Neutrophil (primary cell): ENCODE measurements at regions not wholly inside any gene's neighbourhood (a gene's known extent, or its start where the extent isn't known, plus 50 kb on each side); places are given as distances from the start of the nearest gene placed in this dataset.

Source experiments
- H3K27ac ChIP-seq: fragments of 200-600 bp; sonication (generic); 2 replicates; pipeline ENCODE4 v1.5.1; 2016; ENCODE audit warnings: mild to moderate bottlenecking, moderate library complexity
- H3K27me3 ChIP-seq: fragments of 200-600 bp; sonication (generic); 2 replicates; pipeline ENCODE4 v1.6.0; 2016; ENCODE audit warnings: mild to moderate bottlenecking
- H3K36me3 ChIP-seq: fragments of 200-600 bp; sonication (generic); 2 replicates; pipeline ENCODE4 v1.5.1; 2017
- H3K4me1 ChIP-seq, 2 experiments: fragments of 200-600 bp in 1 of 2; sonication (generic) in 1 of 2; 1 replicate in 1 of 2; 2 replicates in 1 of 2; pipeline versions ENCODE4 v1.5.1 to v1.6.1; 2013 to 2016; ENCODE audit warnings: low read depth in 1 of 2, low read length in 1 of 2, mild to moderate bottlenecking in 1 of 2, moderate library complexity in 1 of 2; ENCODE audit not compliant: control insufficient read depth in 1 of 2, insufficient read depth in 1 of 2
- H3K4me3 ChIP-seq, 2 experiments: fragments of 200-600 bp in 1 of 2; sonication (generic) in 1 of 2; 1 replicate in 1 of 2; 2 replicates in 1 of 2; pipeline ENCODE4 v1.5.1; 2013 to 2016; ENCODE audit warnings: low read depth in 1 of 2, low read length in 1 of 2, mild to moderate bottlenecking in 1 of 2, moderate library complexity in 1 of 2
- H3K9me3 ChIP-seq: fragments of 200-600 bp; sonication (generic); 2 replicates; pipeline ENCODE4 v1.5.1; 2016
- TF ChIP-seq, protein P1 (sequence below): fragments of 200-600 bp; sonication (generic); IDR thresholded peaks from 2 replicates; pipeline ENCODE4 v1.5.1; 2016; ENCODE audit warnings: antibody characterized with exemption

- Histone ChIP-seq H3K27me3 (no peaks in the 10 kb centered on the region), H3K27ac (no peak overlapping the region), H3K4me3 (no peak overlapping the region), H3K36me3 (no peaks in the 10 kb centered on the region), H3K9me3 (no peaks in the 10 kb centered on the region), H3K4me1 (no peaks in the 10 kb centered on the region)
- TF ChIP-seq, protein P1, sequence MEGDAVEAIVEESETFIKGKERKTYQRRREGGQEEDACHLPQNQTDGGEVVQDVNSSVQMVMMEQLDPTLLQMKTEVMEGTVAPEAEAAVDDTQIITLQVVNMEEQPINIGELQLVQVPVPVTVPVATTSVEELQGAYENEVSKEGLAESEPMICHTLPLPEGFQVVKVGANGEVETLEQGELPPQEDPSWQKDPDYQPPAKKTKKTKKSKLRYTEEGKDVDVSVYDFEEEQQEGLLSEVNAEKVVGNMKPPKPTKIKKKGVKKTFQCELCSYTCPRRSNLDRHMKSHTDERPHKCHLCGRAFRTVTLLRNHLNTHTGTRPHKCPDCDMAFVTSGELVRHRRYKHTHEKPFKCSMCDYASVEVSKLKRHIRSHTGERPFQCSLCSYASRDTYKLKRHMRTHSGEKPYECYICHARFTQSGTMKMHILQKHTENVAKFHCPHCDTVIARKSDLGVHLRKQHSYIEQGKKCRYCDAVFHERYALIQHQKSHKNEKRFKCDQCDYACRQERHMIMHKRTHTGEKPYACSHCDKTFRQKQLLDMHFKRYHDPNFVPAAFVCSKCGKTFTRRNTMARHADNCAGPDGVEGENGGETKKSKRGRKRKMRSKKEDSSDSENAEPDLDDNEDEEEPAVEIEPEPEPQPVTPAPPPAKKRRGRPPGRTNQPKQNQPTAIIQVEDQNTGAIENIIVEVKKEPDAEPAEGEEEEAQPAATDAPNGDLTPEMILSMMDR = no peak
Observed at GRCh38 chr1:87665151-87665550, 336.5 kb downstream of the LMO4 start.

DNA sequence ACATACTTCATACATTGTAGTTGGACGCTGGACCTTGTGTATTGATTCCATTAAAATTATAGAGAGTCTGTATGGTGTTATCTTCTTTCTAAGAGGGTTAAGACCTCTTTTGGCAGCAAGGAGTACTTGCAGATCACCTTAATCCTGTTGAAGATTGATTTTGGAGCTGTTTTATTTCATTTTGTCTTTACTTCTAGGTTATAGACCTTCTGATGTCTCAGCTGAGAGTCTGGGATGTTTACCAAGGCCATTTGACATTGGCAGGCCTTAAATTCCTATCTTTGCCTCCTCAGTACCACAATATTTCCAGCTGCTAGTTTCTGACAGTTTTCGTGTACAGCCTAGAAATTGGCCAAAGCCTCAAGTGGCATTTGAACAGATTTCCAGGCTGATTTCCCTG, 338.0 kb downstream of the LMO4 start:
- no peaks in the 10 kb centered on the region for H3K9me3 ChIP-seq
- no peaks in the 10 kb centered on the region for H3K27me3 ChIP-seq
- no peaks in the 10 kb centered on the region for H3K36me3 ChIP-seq
- no peak overlapping the region for H3K4me3 ChIP-seq
- no peaks in the 10 kb centered on the region for H3K4me1 ChIP-seq
- TF ChIP-seq, protein P1 = no peak
- H3K27ac ChIP-seq = no peak overlapping the region

DNA sequence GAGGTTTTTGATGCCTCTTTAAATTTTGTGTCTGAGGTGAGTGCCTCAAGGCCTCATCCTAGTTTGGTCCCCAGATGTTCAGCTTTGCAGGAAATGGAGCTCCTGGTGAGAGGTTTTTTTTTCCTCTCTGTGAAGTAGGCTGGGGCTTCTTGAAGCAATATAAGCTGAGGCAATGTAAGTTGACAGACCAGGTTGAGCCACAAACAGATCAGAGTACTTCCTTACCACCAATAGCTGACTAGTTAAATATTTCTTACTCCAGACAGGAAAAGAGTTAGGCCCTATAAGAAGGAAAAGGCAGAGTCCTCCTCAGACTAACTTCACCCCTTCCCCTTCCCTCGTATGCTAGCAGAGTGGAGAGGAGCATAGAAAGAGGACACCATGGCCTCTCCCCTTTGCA, 341.0 kb downstream of the LMO4 start:
- H3K4me1 ChIP-seq = no peaks in the 10 kb centered on the region
- H3K9me3 ChIP-seq = no peaks in the 10 kb centered on the region
- H3K36me3 ChIP-seq = no peaks in the 10 kb centered on the region
- H3K27me3 ChIP-seq = no peaks in the 10 kb centered on the region
- H3K27ac ChIP-seq = no peak overlapping the region
- no peak overlapping the region for H3K4me3 ChIP-seq
- TF ChIP-seq, protein P1 = no peak

DNA sequence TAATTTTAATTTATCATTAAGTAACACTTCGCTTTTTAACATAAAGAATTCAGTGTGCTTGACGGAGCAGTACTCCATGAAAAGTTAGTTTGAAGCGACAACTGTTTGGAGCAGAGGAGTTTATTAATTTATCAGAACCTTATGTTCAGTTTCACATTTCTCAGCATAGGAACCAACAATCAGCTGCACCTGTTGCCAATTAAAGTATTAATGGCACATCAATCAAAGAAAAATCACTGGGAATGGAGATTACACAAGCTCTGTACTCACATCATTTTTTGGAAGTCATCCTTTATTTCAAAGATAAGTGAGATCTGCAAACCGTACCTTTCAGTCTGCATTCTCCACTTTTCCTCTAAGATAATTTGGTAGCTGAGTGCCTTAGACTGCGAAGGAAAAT, 344.6 kb downstream of the LMO4 start:
- Histone ChIP-seq H3K9me3 (no peaks in the 10 kb centered on the region), H3K27me3 (no peaks in the 10 kb centered on the region), H3K4me3 (no peak overlapping the region), H3K4me1 (no peaks in the 10 kb centered on the region), H3K36me3 (no peaks in the 10 kb centered on the region), H3K27ac (no peak overlapping the region)
- TF ChIP-seq, protein P1 = no peak

DNA sequence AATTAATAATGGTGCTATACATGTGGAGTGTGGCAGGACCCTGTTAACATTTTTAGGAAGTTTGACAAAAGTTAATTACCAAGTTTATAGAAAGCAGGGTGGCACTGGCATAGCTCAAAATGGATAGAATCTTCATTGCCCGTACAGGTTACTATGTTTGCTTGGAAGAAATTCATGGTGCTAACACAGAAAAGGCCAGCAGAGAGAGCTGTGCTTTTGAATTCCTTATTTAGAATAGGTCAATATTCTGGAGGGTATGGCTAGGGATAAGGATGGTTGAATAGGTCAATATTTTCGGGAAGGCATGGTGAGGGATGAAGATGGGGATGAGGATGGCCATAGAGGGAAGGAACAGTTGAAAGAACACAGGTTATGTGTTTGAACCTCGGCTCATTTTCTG, 345.1 kb downstream of the LMO4 start:
- Histone ChIP-seq H3K36me3 (no peaks in the 10 kb centered on the region), H3K27ac (no peak overlapping the region), H3K4me3 (no peak overlapping the region), H3K4me1 (no peaks in the 10 kb centered on the region), H3K27me3 (no peaks in the 10 kb centered on the region), H3K9me3 (no peaks in the 10 kb centered on the region)
- TF ChIP-seq, protein P1 = no peak

DNA sequence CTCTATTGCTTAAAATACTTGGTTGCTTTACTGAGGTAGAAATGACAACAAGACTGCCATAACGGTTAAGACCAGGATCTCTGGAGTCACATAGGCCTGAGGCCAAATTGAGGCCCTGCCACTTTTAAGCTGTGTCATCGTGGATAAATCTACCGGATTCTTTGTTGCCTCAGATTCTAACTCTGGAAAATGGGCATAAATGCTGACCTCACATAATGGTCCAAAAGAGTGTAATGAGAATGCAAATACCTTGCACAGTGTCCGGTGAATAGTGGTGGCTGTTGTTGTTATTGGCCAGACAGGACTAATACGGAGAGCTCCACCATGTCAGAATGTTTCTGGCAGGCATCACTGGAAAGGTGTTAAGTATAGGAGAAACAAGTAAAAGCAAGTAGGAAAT, 346.1 kb downstream of the LMO4 start:
- no peak overlapping the region for H3K4me3 ChIP-seq
- TF ChIP-seq, protein P1 = no peak
- no peaks in the 10 kb centered on the region for H3K4me1 ChIP-seq
- H3K9me3 ChIP-seq = no peaks in the 10 kb centered on the region
- no peak overlapping the region for H3K27ac ChIP-seq
- no peaks in the 10 kb centered on the region for H3K27me3 ChIP-seq
- no peaks in the 10 kb centered on the region for H3K36me3 ChIP-seq
